Sigmoid colon (tissue), 6 donors: ENCODE measurements at regions not wholly inside any gene's neighbourhood (a gene's known extent, or its start where the extent isn't known, plus 50 kb on each side); places are given as distances from the start of the nearest gene placed in this dataset.

Experiments
- DNase-seq: peaks from one replicate; pipeline ENCODE4 v3.0.0-alpha.2; 2019
- H3K27ac ChIP-seq, 4 donors: fragments of 200-600 bp; sonication (generic); one replicate each; pipeline ENCODE4 v1.5.1; 2016 to 2019; ENCODE audit warnings: mild to moderate bottlenecking in 1 of 4
- H3K27me3 ChIP-seq, 3 donors: fragments of 200-600 bp; sonication (generic); one replicate each; pipeline ENCODE4 v1.5.1; 2019; ENCODE audit warnings: mild to moderate bottlenecking in 1 of 3
- H3K36me3 ChIP-seq, 4 donors: fragments of 200-600 bp; sonication (generic); one replicate each; pipeline ENCODE4 v1.5.1; 2016 to 2019
- H3K4me1 ChIP-seq, 4 donors: fragments of 200-600 bp; sonication (generic); one replicate each; pipeline ENCODE4 v1.5.1; 2017 to 2019
- H3K4me3 ChIP-seq, 4 donors: fragments of 200-600 bp; sonication (generic); one replicate each; pipeline ENCODE4 v1.5.1; 2017 to 2019; ENCODE audit warnings: mild to moderate bottlenecking in 2 of 4, moderate library complexity in 1 of 4
- H3K9me3 ChIP-seq, 4 donors: fragments of 200-600 bp in 3 of 4; sonication (generic) in 3 of 4; one replicate each; pipeline versions ENCODE4 v1.5.1 to v1.6.1; 2013 to 2019
- CTCF ChIP-seq, 4 experiments: fragments of 450-650 bp in 3 of 4; fragments of 200-600 bp in 1 of 4; IDR thresholded peaks; one replicate each; pipeline ENCODE4 v1.5.1; 2016 to 2019; ENCODE audit warnings: antibody characterized with exemption in 4 of 4, mild to moderate bottlenecking in 3 of 4, moderate library complexity in 2 of 4
- EP300 ChIP-seq, 4 donors: sonication (generic); formaldehyde crosslinking; IDR thresholded peaks; one replicate each; pipeline ENCODE4 v1.6.1; 2017; ENCODE audit warnings: antibody characterized with exemption in 4 of 4
- POLR2A ChIP-seq, 2 donors: fragments of 450-650 bp; IDR thresholded peaks; one replicate each; pipeline ENCODE4 v1.6.1; 2016; ENCODE audit warnings: antibody characterized with exemption in 2 of 2, mild to moderate bottlenecking in 2 of 2, moderate library complexity in 2 of 2
- POLR2AphosphoS5 ChIP-seq, 4 donors: sonication (generic); formaldehyde crosslinking; IDR thresholded peaks; one replicate each; pipeline ENCODE4 v1.6.1; 2017; ENCODE audit warnings: antibody characterized with exemption in 4 of 4
- WGBS, 2 donors: extraction: QIAGEN DNeasy Blood & Tissue Kit; methylation state at CpG; one replicate each; pipeline ENCODE4 v1.1.7; 2013; 5-methylcytosine and 5-hydroxymethylcytosine counted together
- intact Hi-C: fragments of 100-400 bp; cut with DNase I; formaldehyde crosslinking; loops from one replicate; pipeline ENCODE4 v1.15.1; 2023
- donor health status: healthy with polysubstance abuse.
- donor health status: healthy.

DNA sequence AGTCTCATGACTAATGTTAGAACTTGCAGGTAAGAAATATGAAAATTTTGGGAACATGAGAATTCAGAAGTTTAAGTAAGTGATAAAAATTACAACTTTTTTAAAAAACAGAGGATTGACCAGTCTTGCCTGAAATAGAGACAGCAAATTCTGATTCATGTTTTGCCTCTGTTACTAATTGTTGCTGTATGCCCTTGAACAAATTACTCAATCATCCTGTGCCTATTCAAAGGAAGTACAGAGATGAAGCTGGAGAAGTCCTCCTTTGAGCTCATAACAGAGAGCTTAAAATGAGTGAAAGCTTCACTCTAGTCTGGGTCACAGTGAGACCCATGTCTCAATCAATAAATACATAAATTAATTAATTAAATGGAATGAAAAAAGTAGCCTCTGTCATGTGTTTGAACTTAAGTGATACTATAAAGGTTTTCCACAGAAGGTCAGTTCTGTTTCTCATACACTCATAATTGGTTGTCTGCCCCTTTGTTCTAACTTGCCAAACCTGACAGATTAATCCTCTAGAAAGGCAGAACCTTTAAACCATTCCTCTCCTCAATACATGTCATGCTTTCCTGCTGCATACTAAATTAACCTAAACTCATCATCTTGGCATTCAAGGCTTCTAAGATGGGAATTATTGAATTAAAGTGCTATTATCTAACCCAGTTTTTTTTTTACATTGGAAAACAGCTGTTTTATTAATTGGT, 374.6 kb upstream of the LRATD1 start:
- no peaks in the 10 kb centered on the region for H3K9me3 ChIP-seq
- no peak for DNase-seq
- no peaks in the 10 kb centered on the region for H3K27me3 ChIP-seq
- H3K27ac ChIP-seq = no peak overlapping the region
- intact Hi-C loops = no loop called here
- H3K4me3 ChIP-seq = no peak overlapping the region
- TF ChIP-seq POLR2A (IDR thresholded peaks at IDR 0.05) (no peak), POLR2AphosphoS5 (IDR thresholded peaks at IDR 0.05) (no peak), EP300 (IDR thresholded peaks at IDR 0.05) (no peak), CTCF (IDR thresholded peaks at IDR 0.05) (no peak)
- H3K36me3 ChIP-seq = no peaks in the 10 kb centered on the region
- H3K4me1 ChIP-seq = no peaks in the 10 kb centered on the region

- Histone ChIP-seq H3K9me3 (no peaks in the 10 kb centered on the region), H3K4me3 (no peak overlapping the region), H3K4me1 (no peaks in the 10 kb centered on the region), H3K27me3 (no peaks in the 10 kb centered on the region), H3K27ac (no peak overlapping the region), H3K36me3 (no peaks in the 10 kb centered on the region)
- intact Hi-C loops = no loop called here
- no peak for TF ChIP-seq POLR2A (IDR thresholded peaks at IDR 0.05)
- TF ChIP-seq CTCF (IDR thresholded peaks at IDR 0.05) = no peak
- TF ChIP-seq POLR2AphosphoS5 (IDR thresholded peaks at IDR 0.05) = no peak
- no peak for TF ChIP-seq EP300 (IDR thresholded peaks at IDR 0.05)
- DNase-seq = no peak
These were observed 370.7 kb upstream of the LRATD1 start for GRCh38 chr2:14261771-14262170.

GRCh38 chr2:14263053-14263452, 369.5 kb upstream of the LRATD1 start:
- DNase-seq = no peak
- Histone ChIP-seq H3K4me1 (no peaks in the 10 kb centered on the region), H3K27me3 (no peaks in the 10 kb centered on the region), H3K9me3 (no peaks in the 10 kb centered on the region), H3K36me3 (no peaks in the 10 kb centered on the region), H3K4me3 (no peak overlapping the region), H3K27ac (no peak overlapping the region)
- intact Hi-C loops = no loop called here
- TF ChIP-seq POLR2AphosphoS5 (IDR thresholded peaks at IDR 0.05) (no peak), POLR2A (IDR thresholded peaks at IDR 0.05) (no peak), CTCF (IDR thresholded peaks at IDR 0.05) (no peak), EP300 (IDR thresholded peaks at IDR 0.05) (no peak)

- intact Hi-C loops = no loop called here
- H3K9me3 ChIP-seq = no peaks in the 10 kb centered on the region
- H3K27me3 ChIP-seq = no peaks in the 10 kb centered on the region
- no peaks in the 10 kb centered on the region for H3K4me1 ChIP-seq
- H3K27ac ChIP-seq = no peak overlapping the region
- H3K4me3 ChIP-seq = no peak overlapping the region
- TF ChIP-seq EP300 (IDR thresholded peaks at IDR 0.05) = no peak
- TF ChIP-seq CTCF (IDR thresholded peaks at IDR 0.05) = no peak
- no peak for TF ChIP-seq POLR2AphosphoS5 (IDR thresholded peaks at IDR 0.05)
- TF ChIP-seq POLR2A (IDR thresholded peaks at IDR 0.05) = no peak
- DNase-seq = no peak
- WGBS, 2 donors = 85 to 92% methylated on average over 5 of the region's 5 CpGs
- H3K36me3 ChIP-seq = no peaks in the 10 kb centered on the region
These were observed 362.4 kb upstream of the LRATD1 start for GRCh38 chr2:14270036-14270582.
